Daoy (cell line): ENCODE measurements at regions not wholly inside any gene's neighbourhood (a gene's known extent, or its start where the extent isn't known, plus 50 kb on each side); places are given as distances from the start of the nearest gene placed in this dataset.
"Not testable (repeated sequence)": the region's sequence is repeated elsewhere in the genome, so short reads cannot be mapped to it uniquely, and the experiment has no call there.

Experiments used
- DNase-seq: peaks from one replicate; pipeline ENCODE4 v3.0.0-alpha.2; 2015; ENCODE audit warnings: low read depth

DNA sequence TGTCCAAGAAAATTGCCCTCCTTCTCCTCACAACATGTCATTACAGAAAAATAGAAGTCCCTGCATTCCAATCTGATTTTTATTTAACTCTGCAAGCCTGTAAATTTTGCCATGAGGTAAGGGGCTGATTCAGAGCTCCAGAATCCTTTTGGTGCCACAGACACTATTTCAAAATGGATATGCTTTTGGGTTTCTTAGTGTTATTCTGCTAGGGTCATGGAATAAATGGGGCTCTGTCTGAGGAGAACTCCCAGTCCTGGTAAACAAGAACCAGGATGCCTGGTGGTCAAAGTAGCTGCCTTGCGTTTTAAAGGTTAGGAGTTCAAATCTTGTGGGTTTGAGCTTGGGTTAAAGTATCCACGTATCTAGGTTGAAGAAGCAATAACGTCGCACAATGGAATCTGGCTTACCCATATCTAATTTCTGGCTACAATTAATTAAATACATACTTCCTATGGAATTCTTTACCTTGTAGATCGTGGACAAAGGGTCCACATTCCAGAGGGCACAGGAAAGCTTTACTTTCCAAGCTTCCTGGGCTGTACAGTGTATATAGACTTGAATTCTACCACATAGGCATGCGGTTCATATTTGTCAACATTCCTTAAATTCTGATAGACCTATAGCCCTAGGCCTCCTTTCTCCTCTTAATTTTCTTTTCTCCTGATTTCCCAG is 98.0 kb upstream of the CDC42BPA start:
- no peak for DNase-seq

DNA sequence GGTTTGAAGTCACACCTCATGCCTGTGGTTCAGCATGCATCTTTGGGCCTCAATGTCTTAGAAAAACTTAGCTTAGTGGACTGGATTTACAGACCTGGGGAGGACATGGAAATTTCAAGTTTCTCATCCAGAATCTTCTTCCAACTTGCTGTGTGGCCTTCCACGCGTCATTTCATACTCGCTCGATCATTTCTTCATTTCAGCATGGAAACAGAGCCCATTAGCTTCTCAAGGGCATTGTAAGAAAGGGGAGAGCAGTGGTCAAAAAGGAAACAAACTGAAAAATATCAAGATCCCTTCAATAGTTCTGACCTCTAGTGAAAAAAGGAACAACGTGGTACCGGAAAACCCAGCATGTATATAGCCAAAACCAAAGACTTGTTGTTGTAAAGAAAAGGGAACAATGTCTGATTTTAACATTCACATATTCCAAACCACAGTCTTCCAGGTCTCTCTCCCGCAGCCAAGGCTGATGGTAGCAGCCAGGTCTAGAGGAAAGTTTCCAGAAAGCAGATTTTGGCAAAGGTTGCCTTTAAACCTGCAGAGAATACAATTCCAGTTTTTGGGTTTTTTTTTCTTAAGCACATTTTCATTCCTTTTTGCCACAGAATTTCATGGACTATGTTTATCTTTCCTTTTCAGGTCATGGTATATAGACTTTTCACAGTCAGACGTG is 97.0 kb upstream of the CDC42BPA start:
- DNase-seq, result no peak

- no peak for DNase-seq
These were observed 92.8 kb upstream of the CDC42BPA start for GRCh38 chr1:227411066-227411465.

- DNase-seq, result not testable (repeated sequence)
These were observed 88.0 kb upstream of the CDC42BPA start for GRCh38 chr1:227406332-227406731.

DNA sequence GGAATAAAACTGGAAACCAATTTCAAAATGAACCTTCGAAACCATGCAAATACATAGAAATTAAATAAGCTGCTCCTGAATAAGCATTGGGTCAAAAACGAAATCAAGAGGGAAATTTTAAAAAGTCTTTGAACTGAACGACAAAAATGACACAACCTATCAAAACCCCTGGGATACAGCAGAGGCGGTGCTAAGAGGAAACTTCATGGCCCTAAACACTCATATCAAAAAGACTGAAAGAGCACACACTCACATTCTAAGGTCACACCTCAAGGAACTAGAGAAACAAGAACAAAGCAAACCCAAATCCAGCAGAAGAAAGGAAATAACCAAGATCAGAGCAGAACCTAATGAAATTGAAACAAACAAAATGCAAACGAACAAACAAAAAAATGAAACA is 85.2 kb upstream of the CDC42BPA start:
- no peak for DNase-seq

DNA sequence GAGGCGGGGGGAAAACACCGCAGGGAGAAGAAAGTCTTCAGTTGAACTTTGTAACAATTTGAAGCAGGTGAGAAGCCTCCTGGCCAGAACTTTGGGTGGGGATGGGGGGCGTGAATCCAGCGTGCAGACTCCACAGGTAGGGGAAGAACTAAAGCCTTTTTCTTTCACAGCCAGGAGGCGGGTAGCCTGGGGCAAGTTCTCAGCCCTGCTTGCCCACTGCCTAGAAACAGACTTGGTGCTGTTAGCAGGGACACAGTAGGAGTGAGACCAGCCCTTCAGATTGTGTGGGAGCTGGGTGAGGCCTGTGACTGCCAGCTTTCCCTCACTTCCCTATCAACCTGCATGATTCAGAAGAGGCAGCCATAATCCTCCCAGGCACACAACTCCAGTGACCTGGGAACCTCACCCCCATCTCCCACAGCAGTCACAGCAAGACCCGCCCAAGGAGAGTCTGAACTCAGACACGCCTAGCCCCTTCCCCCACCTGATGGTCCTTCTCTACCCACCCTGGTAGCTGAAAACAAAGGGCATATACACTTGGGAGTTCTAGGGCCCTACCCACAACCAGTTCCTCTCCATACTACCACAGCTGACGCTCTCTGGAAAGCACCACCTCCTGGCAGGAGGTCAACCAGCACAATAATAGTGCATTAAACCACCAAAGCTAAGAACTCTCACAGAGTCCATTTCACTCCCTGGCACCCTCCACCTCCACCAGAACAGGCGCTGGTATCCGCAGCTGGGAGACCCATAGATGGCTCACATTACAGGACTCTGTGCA is 83.5 kb upstream of the CDC42BPA start:
- no peak for DNase-seq

DNA sequence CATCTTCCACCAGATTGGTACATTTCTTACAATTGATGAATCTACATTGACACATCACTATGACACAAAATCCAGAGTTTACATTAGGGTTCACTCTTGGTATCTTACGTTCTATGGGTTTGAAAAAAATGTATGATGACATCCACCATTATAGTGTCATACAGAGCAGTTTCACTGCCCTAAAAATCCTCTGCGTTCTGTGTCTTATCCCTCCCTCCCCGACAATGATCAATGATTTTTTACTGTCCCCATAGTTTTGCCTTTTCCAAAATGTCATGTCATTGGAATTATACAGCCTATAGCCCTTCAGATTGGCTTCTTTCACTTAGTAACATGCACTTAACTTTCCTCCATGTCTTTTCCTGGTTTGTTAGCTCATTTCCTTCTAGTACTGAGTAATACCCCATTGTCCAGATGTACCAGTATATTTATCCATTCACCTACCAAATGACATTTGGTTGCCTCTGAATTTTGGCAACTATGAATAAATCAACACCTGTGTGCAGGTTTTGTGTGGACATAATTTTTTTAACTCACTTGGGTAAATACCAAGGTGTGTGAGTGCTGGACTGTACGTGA is 80.9 kb upstream of the CDC42BPA start:
- no peak for DNase-seq

DNA sequence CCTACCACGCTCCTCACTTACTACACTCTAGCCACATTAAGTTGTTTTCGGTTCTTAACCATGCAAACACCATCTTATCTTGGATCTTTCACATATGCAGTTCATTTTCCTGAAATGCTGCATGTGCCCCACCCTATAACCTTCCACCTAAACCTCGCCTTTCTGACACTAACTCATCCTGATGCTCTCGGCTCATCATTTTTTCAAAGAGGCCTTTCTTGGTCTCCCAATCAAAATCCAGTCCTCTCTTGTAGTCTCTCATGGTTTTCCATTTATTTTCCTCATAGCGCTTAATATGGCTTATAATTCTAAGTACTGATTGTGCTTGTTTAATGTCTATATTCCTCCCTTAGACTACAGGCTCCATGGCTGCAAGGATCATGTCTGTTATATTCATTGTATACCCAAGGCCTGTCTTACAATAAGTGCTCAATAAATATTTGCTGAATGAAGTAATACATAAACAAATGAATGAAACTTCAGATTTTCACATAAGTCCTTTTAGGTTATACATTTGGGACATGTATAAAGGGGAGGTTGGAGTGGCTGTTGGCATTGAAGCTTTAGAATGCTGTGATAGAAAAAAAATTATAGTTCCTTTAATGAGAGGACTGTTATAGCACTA is 79.2 kb upstream of the CDC42BPA start:
- DNase-seq, result no peak

- DNase-seq, result peak; percentile 44
These were observed 78.5 kb upstream of the CDC42BPA start for GRCh38 chr1:227396539-227397353.

DNA sequence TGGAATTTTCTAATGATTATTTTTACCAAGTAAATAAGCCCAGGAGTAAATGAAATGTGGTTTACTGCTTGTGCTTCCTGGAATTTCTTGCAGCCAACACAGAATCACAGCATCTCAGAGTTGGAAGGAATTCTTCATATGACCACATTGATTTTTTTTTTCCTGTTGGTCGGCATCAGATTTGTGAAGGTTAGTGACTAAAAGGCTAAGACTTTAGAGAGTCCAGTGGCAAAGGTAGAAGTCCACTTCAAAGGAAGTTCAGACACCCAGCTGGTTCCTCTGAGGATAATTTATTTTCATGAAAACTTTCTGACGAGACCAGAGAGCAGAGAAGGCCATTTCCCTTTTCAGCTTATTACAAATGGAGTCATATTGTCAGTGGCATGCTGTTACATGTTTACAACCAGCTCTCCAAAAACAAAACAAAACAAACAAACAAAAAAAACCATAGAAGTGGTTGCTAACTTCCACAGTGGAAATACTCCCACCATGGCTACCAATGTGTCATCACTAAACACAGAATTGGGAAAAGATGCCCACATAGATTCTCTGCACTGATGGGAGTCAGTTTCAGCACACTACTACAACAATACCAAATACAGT is 77.2 kb upstream of the CDC42BPA start:
- DNase-seq, result no peak

GRCh38 chr1:227392984-227393764 is 74.9 kb upstream of the CDC42BPA start:
- no peak for DNase-seq

GRCh38 chr1:227391879-227392278 is 73.6 kb upstream of the CDC42BPA start:
- no peak for DNase-seq

DNA sequence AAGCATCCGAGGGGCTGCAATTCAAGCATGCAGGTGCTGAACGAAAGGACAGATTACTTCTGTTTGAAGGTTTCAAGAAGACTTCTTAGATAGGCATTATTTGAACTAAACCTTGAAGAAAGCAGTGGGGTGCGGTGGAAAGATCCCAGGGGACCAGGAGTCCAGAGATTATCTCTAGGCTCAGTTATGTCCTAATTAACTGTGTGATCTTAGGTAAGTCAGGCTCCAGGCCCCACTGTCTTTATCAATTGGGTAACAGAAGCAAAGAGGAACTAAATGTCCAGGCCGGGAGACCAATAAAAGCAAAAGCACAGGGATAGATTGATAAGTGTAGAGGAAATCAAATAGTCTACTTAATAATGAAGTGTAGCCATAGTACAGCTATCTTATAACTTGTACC is 72.9 kb upstream of the CDC42BPA start:
- no peak for DNase-seq

DNA sequence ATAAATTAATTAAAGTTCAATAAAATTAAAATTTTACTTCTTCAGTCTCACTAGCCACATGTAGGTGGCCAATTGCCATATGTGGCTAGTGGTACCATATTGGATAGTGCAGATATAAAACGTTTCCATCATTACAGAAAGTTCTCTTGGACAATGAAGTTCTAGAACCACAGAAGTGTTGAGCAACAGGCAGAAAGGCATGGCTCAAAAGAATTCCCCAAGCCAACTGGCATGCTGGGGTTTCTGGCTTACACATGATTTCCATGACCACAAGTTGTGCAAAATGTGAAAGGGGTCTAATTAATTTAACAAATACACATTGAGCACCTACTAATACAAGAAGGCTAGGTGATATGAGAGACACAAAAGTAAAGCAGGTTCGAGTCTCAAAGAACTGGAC is 72.2 kb upstream of the CDC42BPA start:
- DNase-seq, result no peak

GRCh38 chr1:227388214-227389168 is 70.2 kb upstream of the CDC42BPA start:
- DNase-seq, result no peak

DNA sequence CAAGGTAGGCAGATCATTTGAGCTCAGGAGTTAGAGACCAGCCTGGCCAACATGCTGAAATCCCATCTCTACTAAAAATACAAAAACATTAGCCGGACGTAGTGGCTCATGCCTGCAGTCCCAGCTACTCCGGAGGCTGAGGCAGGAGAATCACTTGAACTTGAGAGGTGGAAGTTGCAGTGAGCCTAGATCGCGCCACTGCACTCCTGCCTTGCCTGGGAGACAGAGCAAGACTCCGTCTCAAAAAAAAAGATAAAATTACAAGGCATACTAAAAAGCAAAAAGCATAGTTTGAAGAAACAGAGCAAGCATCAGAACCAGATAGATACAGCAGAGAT is 61.2 kb upstream of the CDC42BPA start:
- no peak for DNase-seq

DNA sequence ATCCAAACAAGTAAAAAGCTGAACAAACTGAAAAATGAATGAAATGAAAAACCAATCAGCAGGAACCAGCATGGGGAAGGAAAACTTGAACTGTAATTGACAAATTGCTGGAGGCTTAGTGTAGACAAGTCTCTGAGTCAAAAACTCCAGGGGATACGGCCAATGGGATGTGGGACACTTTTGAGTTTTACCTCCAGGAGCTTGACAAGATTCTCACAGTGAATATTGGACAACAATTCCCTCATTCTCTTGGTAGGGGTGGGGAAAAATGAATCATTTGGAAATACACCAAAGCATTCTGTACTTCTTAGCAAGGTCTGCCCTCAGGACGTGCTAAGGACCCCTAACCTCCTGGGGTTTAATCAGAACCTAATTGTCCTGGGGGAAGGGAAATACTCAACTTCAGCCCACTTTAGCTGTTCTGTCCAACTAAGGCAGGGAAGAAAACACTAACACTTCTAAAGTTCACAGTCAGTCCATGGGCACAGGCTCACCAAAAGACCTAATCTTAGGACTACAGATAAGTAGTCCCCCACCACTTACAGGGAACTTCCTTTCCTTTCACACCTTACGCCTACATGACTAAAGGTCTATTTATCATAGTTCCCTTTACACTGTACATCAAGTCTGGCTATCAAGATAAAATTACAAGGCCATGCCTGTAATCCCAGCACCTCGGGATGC is 60.7 kb upstream of the CDC42BPA start:
- DNase-seq, result peak; percentile 61

- DNase-seq, result no peak
These were observed 59.9 kb upstream of the CDC42BPA start for GRCh38 chr1:227378181-227378580.
